Kidney (tissue), 13 donors: ENCODE measurements at regions not wholly inside any gene's neighbourhood (a gene's known extent, or its start where the extent isn't known, plus 50 kb on each side); places are given as distances from the start of the nearest gene placed in this dataset.
"Not testable (repeated sequence)": the region's sequence is repeated elsewhere in the genome, so short reads cannot be mapped to it uniquely, and the experiment has no call there.

Experiments
- DNase-seq, 5 donors: peaks; one replicate each; pipeline ENCODE4 v3.0.0-alpha.2; 2013 to 2020
- FAIRE-seq: peaks from 2 replicates; lab custom pipeline; 2012; peaks lifted over from hg19 to GRCh38; lab: Jason Lieb, UNC
- H3K27ac ChIP-seq, 2 donors: one replicate each; pipeline ENCODE4 v1.7.0; 2013; ENCODE audit warnings: low read depth in 2 of 2, low read length in 2 of 2, inconsistent platforms in 1 of 2
- H3K27me3 ChIP-seq: one replicate; pipeline ENCODE4 v1.7.1; 2013; ENCODE audit warnings: low read length, inconsistent platforms; ENCODE audit not compliant: control insufficient read depth, insufficient read depth
- H3K36me3 ChIP-seq, 3 donors: one replicate each; pipeline versions ENCODE4 v1.7.0 to v1.7.1; 2013; ENCODE audit warnings: low read length in 3 of 3, control low read depth in 1 of 3, inconsistent platforms in 1 of 3; ENCODE audit not compliant: insufficient read depth in 3 of 3, control insufficient read depth in 2 of 3
- H3K4me1 ChIP-seq, 3 donors: one replicate each; pipeline versions ENCODE4 v1.7.0 to v1.7.1; 2013; ENCODE audit warnings: low read length in 3 of 3, inconsistent platforms in 1 of 3, low read depth in 1 of 3; ENCODE audit not compliant: control insufficient read depth in 2 of 3, insufficient read depth in 2 of 3
- H3K4me3 ChIP-seq, 3 donors: one replicate each; pipeline versions ENCODE4 v1.7.0 to v1.8.1; 2013; ENCODE audit warnings: low read length in 3 of 3, control low read depth in 1 of 3, inconsistent platforms in 1 of 3
- H3K9ac ChIP-seq, 3 donors: one replicate each; pipeline versions ENCODE4 v1.7.0 to v1.7.1; 2013; ENCODE audit warnings: low read length in 3 of 3, control low read depth in 1 of 3, inconsistent platforms in 1 of 3
- H3K9me3 ChIP-seq, 3 donors: one replicate each; pipeline versions ENCODE4 v1.7.0 to v1.7.1; 2013; ENCODE audit warnings: low read length in 3 of 3, control low read depth in 1 of 3, inconsistent platforms in 1 of 3; ENCODE audit not compliant: control insufficient read depth in 2 of 3, insufficient read depth in 1 of 3
- intact Hi-C: fragments of 100-400 bp; cut with DNase I; formaldehyde crosslinking; loops from one replicate; pipeline ENCODE4 v1.11.1; 2022
- TF ChIP-seq, protein P1 (sequence below): IDR thresholded peaks from 3 replicates; pipeline ENCODE4 v1.5.1; 2012; ENCODE audit warnings: mild to moderate bottlenecking, moderate library complexity, borderline replicate concordance; ENCODE audit not compliant: insufficient read depth; ENCODE audit errors: extremely low read depth
- donor health status: control.
- donor health status: control.
- donor health status: control.
- donor health status: control.
- donor health status: control.
- donor health status: DM: yes; HTN: yes; CAD: no.
- donor health status: Normal renal cell carcinoma (clear cell type).

DNA sequence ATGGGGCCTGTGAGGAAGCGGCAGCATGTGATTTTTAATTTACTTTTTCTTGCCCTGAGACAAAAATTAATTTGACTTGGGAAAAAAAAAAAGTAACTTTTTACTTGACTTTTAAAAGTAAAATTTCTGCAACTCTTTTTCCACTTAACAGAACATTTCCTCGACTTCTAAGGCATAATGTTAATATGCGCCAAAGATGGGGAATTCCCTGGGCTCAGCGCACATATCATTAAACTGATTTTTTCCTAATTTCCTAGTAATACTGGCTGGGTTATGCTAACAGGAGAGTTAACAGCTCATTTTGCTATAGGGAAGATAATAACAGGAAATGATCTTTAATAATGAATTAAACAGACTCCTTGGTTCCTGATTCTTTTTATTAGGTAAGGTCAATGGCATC, 120.6 kb upstream of the CDH5 start:
- intact Hi-C loops: no loop called here
- no peak overlapping the region for H3K9ac ChIP-seq
- H3K36me3 ChIP-seq: no peaks in the 10 kb centered on the region
- no peak for DNase-seq
- H3K27ac ChIP-seq: no peak overlapping the region
- H3K9me3 ChIP-seq: no peaks in the 10 kb centered on the region
- H3K4me3 ChIP-seq: no peak overlapping the region
- H3K4me1 ChIP-seq: no peaks in the 10 kb centered on the region
- H3K27me3 ChIP-seq: no peaks in the 10 kb centered on the region
- TF ChIP-seq, protein P1, sequence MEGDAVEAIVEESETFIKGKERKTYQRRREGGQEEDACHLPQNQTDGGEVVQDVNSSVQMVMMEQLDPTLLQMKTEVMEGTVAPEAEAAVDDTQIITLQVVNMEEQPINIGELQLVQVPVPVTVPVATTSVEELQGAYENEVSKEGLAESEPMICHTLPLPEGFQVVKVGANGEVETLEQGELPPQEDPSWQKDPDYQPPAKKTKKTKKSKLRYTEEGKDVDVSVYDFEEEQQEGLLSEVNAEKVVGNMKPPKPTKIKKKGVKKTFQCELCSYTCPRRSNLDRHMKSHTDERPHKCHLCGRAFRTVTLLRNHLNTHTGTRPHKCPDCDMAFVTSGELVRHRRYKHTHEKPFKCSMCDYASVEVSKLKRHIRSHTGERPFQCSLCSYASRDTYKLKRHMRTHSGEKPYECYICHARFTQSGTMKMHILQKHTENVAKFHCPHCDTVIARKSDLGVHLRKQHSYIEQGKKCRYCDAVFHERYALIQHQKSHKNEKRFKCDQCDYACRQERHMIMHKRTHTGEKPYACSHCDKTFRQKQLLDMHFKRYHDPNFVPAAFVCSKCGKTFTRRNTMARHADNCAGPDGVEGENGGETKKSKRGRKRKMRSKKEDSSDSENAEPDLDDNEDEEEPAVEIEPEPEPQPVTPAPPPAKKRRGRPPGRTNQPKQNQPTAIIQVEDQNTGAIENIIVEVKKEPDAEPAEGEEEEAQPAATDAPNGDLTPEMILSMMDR: no peak
- FAIRE-seq: no peak

DNA sequence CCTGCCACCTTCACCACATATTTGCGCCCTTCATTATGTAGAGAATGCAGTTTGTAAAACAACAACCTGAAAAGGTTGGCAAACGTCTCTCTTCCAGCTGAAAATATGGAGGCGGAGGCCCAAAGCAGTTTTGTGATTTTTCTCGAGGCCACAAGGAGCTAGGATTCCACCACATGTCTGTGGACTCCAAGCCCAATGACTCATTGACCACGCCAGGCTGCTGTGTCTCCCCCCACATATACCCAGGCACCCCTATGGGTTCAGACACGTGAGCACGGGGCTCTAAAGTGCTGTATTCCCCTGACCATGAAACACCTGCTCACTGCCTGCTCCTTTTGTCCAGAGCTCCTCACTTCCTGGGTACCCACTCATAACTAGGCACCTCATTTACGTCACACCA, 121.4 kb upstream of the CDH5 start:
- TF ChIP-seq, protein P1: no peak
- Histone ChIP-seq H3K9me3 (peaks cover 0 to under 1% (median 0%) of the 10 kb centered on the region in 3 donors), H3K36me3 (no peaks in the 10 kb centered on the region), H3K4me3 (no peak overlapping the region), H3K27ac (no peak overlapping the region), H3K27me3 (no peaks in the 10 kb centered on the region), H3K9ac (no peak overlapping the region), H3K4me1 (no peaks in the 10 kb centered on the region)
- intact Hi-C loops: no loop called here
- DNase-seq (no peak), FAIRE-seq (no peak)

DNA sequence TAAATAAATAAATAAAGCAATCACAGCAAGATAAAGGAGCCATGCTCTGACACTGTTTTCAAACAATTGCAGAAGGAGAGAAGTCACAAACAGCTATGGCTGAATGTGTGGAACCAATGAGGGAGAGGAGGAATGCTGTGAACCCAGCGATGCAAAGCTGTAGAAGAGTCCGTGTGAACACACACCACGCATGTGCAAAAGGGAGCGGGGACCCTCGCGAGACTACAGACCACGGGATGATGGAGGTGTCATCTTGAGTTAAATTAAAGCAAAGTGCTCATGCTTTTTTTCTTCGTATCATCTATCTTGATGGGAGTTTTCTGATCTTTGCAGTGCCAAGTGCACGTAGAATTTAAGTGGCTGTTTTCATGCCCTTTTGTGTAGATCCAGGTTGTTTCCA, 123.8 kb upstream of the CDH5 start:
- Histone ChIP-seq H3K9me3 (peaks cover 0 to 4% (median 2%) of the 10 kb centered on the region in 3 donors), H3K36me3 (no peaks in the 10 kb centered on the region), H3K4me3 (no peak overlapping the region), H3K4me1 (no peaks in the 10 kb centered on the region), H3K9ac (no peak overlapping the region), H3K27ac (no peak overlapping the region), H3K27me3 (no peaks in the 10 kb centered on the region)
- FAIRE-seq (no peak), DNase-seq (no peak)
- TF ChIP-seq, protein P1: no peak
- intact Hi-C loops: no loop called here

DNA sequence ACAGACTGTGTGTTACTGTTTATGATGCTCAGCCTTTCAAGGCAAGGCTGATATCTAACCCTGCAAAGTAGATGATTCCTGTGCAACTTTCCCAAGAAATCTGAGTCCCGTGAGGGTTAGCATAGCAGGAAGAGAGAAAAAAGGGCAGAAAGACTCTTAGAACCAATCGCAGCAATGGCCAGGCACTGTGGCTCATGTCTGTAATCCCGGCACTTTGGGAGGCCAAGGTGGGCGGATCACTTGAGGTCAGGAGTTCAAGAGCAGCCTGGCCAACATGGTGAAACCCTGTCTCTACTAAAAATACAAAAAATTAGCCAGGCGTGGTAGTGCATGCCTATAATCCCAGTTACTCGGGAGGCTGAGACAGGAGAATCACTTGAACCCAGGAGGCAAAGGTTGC, 124.3 kb upstream of the CDH5 start:
- H3K4me1 ChIP-seq, H3K27me3 ChIP-seq, intact Hi-C loops, H3K4me3 ChIP-seq, FAIRE-seq, H3K9me3 ChIP-seq, H3K9ac ChIP-seq, H3K27ac ChIP-seq, H3K36me3 ChIP-seq, DNase-seq: not testable (repeated sequence)
